ENCODE measurements at regions not wholly inside any gene's neighbourhood (a gene's known extent, or its start where the extent isn't known, plus 50 kb on each side); places are given as distances from the start of the nearest gene placed in this dataset.
A peak's percentile ranks its signal among the peaks of the same experiment; 100 is the strongest.

DNA sequence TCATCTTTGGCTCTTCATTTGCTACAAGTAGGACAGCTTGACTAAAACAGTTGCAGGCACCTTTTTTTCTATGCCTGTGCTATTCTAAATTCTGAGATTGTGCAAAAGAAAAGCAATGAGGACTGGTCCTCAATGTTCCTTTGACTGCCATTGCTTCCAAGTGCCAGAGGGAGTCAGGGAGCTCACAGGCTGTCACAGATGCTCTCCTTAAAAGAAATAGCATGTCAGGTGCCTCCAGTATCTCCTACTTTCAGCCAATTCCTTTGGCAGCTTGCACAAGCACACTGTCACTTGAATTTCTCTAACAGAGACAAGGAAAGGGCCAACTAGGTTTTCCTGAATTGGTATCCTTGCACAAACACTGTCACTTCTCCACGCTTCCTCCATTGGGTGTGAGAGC lies 228.2 kb downstream of the ADGRA3 start:
- H3K27me3 Mint-ChIP-seq (ENCODE audit: low read depth), result peaks cover 5% of the 10 kb centered on the region

DNA sequence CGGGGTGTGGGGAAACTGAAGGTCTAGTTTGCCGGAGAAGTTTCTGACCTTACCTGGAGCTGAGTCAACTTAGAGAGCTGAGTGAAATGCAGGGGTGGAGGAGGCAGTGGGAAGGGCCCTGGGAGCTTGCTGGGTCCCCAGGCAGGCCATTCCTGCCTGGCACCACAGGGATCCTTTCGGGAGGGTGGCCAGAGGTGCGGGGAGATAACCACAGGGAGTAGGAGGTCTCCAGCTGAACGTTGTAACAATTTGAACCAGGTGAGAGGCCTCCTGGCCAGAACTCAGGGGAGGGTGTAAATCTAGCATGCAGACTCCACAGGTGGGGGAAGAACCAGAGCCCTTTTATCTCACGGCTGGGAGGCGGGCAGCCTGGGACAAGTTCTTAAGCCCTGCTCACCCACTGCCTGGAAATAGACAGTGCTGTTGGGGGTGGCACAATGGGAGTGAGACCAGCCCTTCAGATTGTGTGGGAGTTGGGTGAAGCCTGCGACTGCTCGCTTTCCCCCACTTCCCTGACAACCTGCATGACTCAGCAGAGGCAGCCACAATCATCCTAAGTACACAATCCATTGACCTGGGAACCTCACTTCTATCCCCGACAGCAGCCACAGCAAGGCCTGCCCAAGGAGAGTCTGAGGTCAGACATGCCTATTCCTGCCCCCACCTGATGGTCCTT lies 247.4 kb downstream of the ADGRA3 start:
- H3K27me3 Mint-ChIP-seq (ENCODE audit: low read depth), result peaks cover 17% of the 10 kb centered on the region
- H3K4me3 Mint-ChIP-seq (ENCODE audit: unreplicated experiment), result no peak overlapping the region
- TF ChIP-seq, protein P1, sequence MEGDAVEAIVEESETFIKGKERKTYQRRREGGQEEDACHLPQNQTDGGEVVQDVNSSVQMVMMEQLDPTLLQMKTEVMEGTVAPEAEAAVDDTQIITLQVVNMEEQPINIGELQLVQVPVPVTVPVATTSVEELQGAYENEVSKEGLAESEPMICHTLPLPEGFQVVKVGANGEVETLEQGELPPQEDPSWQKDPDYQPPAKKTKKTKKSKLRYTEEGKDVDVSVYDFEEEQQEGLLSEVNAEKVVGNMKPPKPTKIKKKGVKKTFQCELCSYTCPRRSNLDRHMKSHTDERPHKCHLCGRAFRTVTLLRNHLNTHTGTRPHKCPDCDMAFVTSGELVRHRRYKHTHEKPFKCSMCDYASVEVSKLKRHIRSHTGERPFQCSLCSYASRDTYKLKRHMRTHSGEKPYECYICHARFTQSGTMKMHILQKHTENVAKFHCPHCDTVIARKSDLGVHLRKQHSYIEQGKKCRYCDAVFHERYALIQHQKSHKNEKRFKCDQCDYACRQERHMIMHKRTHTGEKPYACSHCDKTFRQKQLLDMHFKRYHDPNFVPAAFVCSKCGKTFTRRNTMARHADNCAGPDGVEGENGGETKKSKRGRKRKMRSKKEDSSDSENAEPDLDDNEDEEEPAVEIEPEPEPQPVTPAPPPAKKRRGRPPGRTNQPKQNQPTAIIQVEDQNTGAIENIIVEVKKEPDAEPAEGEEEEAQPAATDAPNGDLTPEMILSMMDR (IDR thresholded peaks at IDR 0.05), result no peak
- no peaks in the 10 kb centered on the region for H3K4me1 Mint-ChIP-seq (ENCODE audit: low read depth)
- DNase-seq (ENCODE audit: low spot score), result peak; percentile 55
- H3K36me3 Mint-ChIP-seq (ENCODE audit: low read depth), result no peaks in the 10 kb centered on the region
- no peak overlapping the region for H3K27ac Mint-ChIP-seq (ENCODE audit: unreplicated experiment)
- H3K9me3 Mint-ChIP-seq (ENCODE audit: low read depth), result no peaks in the 10 kb centered on the region

More for the DNA sequence above, 228.2 kb downstream of the ADGRA3 start:
- no peaks in the 10 kb centered on the region for H3K9me3 Mint-ChIP-seq (ENCODE audit: low read depth)
- no peaks in the 10 kb centered on the region for H3K4me1 Mint-ChIP-seq (ENCODE audit: low read depth)
- no peak for DNase-seq (ENCODE audit: low spot score)
- TF ChIP-seq, protein P1 (IDR thresholded peaks at IDR 0.05), result no peak
- no peak overlapping the region for H3K27ac Mint-ChIP-seq (ENCODE audit: unreplicated experiment)
- no peaks in the 10 kb centered on the region for H3K36me3 Mint-ChIP-seq (ENCODE audit: low read depth)
- H3K4me3 Mint-ChIP-seq (ENCODE audit: unreplicated experiment), result no peak overlapping the region

DNA sequence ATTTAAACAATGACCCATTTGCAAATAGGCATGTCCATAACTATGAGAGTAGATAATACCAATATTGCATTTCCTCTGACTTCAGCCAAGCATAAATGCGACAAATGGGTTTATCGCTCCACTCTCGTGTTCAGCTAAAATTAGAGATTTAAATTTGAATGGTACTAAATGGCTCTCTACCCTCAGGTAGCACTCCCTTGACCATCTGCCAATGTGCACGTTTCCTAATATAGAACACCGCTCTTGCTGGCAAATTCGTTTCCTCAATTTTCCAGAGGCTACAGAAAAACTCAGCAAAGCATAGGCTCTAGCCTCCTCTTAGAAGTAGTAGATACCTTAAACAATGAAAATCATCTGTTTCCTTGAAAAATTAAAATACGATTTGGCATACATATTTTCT lies 251.6 kb downstream of the ADGRA3 start:
- H3K36me3 Mint-ChIP-seq (ENCODE audit: low read depth), result no peaks in the 10 kb centered on the region
- H3K27me3 Mint-ChIP-seq (ENCODE audit: low read depth), result peaks cover 3% of the 10 kb centered on the region
- no peaks in the 10 kb centered on the region for H3K4me1 Mint-ChIP-seq (ENCODE audit: low read depth)
- peaks cover 4% of the 10 kb centered on the region for H3K9me3 Mint-ChIP-seq (ENCODE audit: low read depth)
- H3K4me3 Mint-ChIP-seq (ENCODE audit: unreplicated experiment), result no peak overlapping the region
- no peak for DNase-seq (ENCODE audit: low spot score)
- TF ChIP-seq, protein P1 (IDR thresholded peaks at IDR 0.05), result no peak
- H3K27ac Mint-ChIP-seq (ENCODE audit: unreplicated experiment), result no peak overlapping the region

DNA sequence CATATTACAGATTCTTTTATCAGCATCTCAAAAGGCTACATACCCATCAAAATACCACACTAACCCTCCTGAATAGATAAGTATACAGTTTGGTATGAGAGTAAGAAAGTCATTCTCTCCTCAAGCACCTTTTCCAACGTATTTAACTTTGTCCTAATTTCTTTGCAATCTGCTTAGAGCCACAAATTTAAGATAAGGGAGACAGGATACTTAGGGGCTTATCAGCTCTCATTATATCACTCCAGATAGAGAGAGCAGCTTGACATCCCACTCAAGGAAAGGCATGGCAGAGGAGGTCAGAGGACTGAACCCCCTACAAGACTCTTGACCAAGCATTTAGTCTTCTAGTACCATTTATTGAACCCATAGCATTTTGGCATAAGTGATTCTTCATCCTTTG lies 262.4 kb downstream of the ADGRA3 start:
- TF ChIP-seq, protein P1 (IDR thresholded peaks at IDR 0.05), result no peak
- peaks cover 11% of the 10 kb centered on the region for H3K27me3 Mint-ChIP-seq (ENCODE audit: low read depth)
- no peaks in the 10 kb centered on the region for H3K36me3 Mint-ChIP-seq (ENCODE audit: low read depth)
- no peaks in the 10 kb centered on the region for H3K9me3 Mint-ChIP-seq (ENCODE audit: low read depth)
- no peak for DNase-seq (ENCODE audit: low spot score)
- H3K4me3 Mint-ChIP-seq (ENCODE audit: unreplicated experiment), result no peak overlapping the region
- no peaks in the 10 kb centered on the region for H3K4me1 Mint-ChIP-seq (ENCODE audit: low read depth)
- H3K27ac Mint-ChIP-seq (ENCODE audit: unreplicated experiment), result no peak overlapping the region

DNA sequence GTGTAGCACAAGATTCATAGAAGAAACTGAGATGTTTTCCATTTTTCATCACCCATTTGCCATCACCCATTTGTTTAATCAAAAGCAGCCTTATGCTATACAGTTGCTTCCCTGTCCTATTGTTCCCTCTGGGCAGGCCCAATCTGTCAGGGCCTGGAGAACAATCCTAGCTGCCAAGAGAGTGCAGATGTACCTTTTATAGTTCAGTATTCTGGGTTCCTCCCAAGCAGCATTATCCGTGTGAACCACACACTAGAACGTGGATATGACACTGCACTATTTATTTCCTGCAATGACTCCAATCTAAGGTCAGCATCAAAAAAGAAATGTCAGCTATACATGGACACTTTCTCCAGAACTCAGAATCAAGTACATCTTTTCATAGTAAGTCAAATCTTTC lies 269.0 kb downstream of the ADGRA3 start:
- Mint-ChIP-seq H3K4me3 (ENCODE audit: unreplicated experiment) (no peak overlapping the region), H3K36me3 (ENCODE audit: low read depth) (no peaks in the 10 kb centered on the region), H3K27ac (ENCODE audit: unreplicated experiment) (no peak overlapping the region), H3K9me3 (ENCODE audit: low read depth) (peaks cover 7% of the 10 kb centered on the region), H3K4me1 (ENCODE audit: low read depth) (no peaks in the 10 kb centered on the region), H3K27me3 (ENCODE audit: low read depth) (peaks cover 5% of the 10 kb centered on the region)
- DNase-seq (ENCODE audit: low spot score), result no peak
- TF ChIP-seq, protein P1 (IDR thresholded peaks at IDR 0.05), result no peak
